ENCODE measurements at regions not wholly inside any gene's neighbourhood (a gene's known extent, or its start where the extent isn't known, plus 50 kb on each side); places are given as distances from the start of the nearest gene placed in this dataset.

- TF ChIP-seq, protein P1, sequence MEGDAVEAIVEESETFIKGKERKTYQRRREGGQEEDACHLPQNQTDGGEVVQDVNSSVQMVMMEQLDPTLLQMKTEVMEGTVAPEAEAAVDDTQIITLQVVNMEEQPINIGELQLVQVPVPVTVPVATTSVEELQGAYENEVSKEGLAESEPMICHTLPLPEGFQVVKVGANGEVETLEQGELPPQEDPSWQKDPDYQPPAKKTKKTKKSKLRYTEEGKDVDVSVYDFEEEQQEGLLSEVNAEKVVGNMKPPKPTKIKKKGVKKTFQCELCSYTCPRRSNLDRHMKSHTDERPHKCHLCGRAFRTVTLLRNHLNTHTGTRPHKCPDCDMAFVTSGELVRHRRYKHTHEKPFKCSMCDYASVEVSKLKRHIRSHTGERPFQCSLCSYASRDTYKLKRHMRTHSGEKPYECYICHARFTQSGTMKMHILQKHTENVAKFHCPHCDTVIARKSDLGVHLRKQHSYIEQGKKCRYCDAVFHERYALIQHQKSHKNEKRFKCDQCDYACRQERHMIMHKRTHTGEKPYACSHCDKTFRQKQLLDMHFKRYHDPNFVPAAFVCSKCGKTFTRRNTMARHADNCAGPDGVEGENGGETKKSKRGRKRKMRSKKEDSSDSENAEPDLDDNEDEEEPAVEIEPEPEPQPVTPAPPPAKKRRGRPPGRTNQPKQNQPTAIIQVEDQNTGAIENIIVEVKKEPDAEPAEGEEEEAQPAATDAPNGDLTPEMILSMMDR (IDR thresholded peaks at IDR 0.05), result no peak
- no peak for TF ChIP-seq POLR2A (IDR thresholded peaks at IDR 0.05)
Measured at GRCh38 chr12:131499864-131500190, 211.1 kb upstream of the SFSWAP start.

All from uterus (tissue), 2 donors.